HepG2 (cell line): ENCODE measurements at regions not wholly inside any gene's neighbourhood (a gene's known extent, or its start where the extent isn't known, plus 50 kb on each side); places are given as distances from the start of the nearest gene placed in this dataset.

Experiments used
- ATAC-seq: fragments of 200-7000 bp; cut with Tn5 transposase; 3 replicates; pipeline ENCODE4 v1.9.1; 2020; ENCODE audit warnings: mild to moderate bottlenecking, moderate library complexity
- BruUV-seq: library from RNA; stranded (reverse); fragments of 400-500 nt; replicated peaks from 2 replicates; lab custom pipeline; 2021; lab: Mats Ljungman, UMichigan
- CTCF ChIA-PET: fragments of 300-600 bp; formaldehyde crosslinking; extraction: SDS; loops from one replicate; lab custom pipeline; 2021; ENCODE audit warnings: low total read pairs, inconsistent platforms, low intra/inter-chr PET ratio; lab: Yijun Ruan, JAX
- POLR2A ChIA-PET: fragments of 350-600 bp; sonication (Branson Sonifier 250); formaldehyde crosslinking; loops from one replicate; lab custom pipeline; 2020; ENCODE audit warnings: antibody characterized with exemption, inconsistent platforms; lab: Yijun Ruan, JAX
- DNase-seq: peaks from one replicate; pipeline ENCODE4 v3.0.0-alpha.2; 2015; ENCODE audit warnings: low spot score
- FAIRE-seq: peaks from 3 replicates; lab custom pipeline; 2011; peaks lifted over from hg19 to GRCh38; lab: Jason Lieb, UNC
- H2AFZ ChIP-seq: one replicate; pipeline ENCODE4 v1.6.1; 2011; ENCODE audit warnings: low read length, inconsistent platforms
- H3K27ac ChIP-seq: fragments of 300-600 bp; 3 replicates; pipeline ENCODE4 v1.8.0; 2011; ENCODE audit warnings: mixed run types, mild to moderate bottlenecking, mixed read lengths, low read length, inconsistent platforms; ENCODE audit not compliant: insufficient read depth; ENCODE audit errors: extremely low read length
- H3K27me3 ChIP-seq, 2 experiments: fragments of 200-600 bp in 1 of 2; 2 replicates in 1 of 2; 3 replicates in 1 of 2; pipeline versions ENCODE4 v1.6.0 to v1.8.0; 2011; ENCODE audit warnings: low read length in 2 of 2, mild to moderate bottlenecking in 2 of 2, moderate library complexity in 2 of 2, inconsistent platforms in 1 of 2; ENCODE audit not compliant: insufficient read depth in 2 of 2, control insufficient read depth in 1 of 2
- H3K36me3 ChIP-seq, 2 experiments: fragments of 200-600 bp in 1 of 2; replicated peaks in 1 of 2; 2 replicates in 1 of 2; 3 replicates in 1 of 2; pipeline versions ENCODE4 v1.5.1 to v1.8.0; 2011; ENCODE audit warnings: low read length in 2 of 2, inconsistent platforms in 1 of 2; ENCODE audit not compliant: insufficient read depth in 2 of 2, control insufficient read depth in 1 of 2
- H3K4me1 ChIP-seq: 2 replicates; pipeline ENCODE4 v1.5.1; 2012; ENCODE audit warnings: low read length, inconsistent platforms; ENCODE audit not compliant: insufficient read depth
- H3K4me2 ChIP-seq: 2 replicates; pipeline ENCODE4 v1.6.0; 2011; ENCODE audit warnings: low read depth, low read length, inconsistent platforms
- H3K4me3 ChIP-seq, 3 experiments: fragments of 200-600 bp in 1 of 3; sonication (generic), shearing (Covaris generic) in 1 of 3; replicated peaks in 1 of 3; 2 replicates each; pipeline ENCODE4 v1.5.1; 2011 to 2016; ENCODE audit warnings: low read length in 3 of 3, inconsistent platforms in 2 of 3, low read depth in 2 of 3, mild to moderate bottlenecking in 2 of 3, control low read depth in 1 of 3, mixed read lengths in 1 of 3; ENCODE audit not compliant: insufficient read depth in 1 of 3
- H3K79me2 ChIP-seq: one replicate; pipeline ENCODE4 v1.6.1; 2011; ENCODE audit warnings: low read length, inconsistent platforms; ENCODE audit not compliant: insufficient read depth
- H3K9ac ChIP-seq: 2 replicates; pipeline ENCODE4 v1.6.0; 2011; ENCODE audit warnings: mild to moderate bottlenecking, low read depth, low read length, inconsistent platforms; ENCODE audit not compliant: insufficient read depth
- H3K9me3 ChIP-seq: 2 replicates; pipeline ENCODE4 v1.5.1; 2012; ENCODE audit warnings: mild to moderate bottlenecking, low read length
- H4K20me1 ChIP-seq: 2 replicates; pipeline ENCODE4 v1.6.0; 2011; ENCODE audit warnings: inconsistent platforms, mild to moderate bottlenecking, low read length, moderate library complexity; ENCODE audit not compliant: insufficient read depth
- HMGA1 ChIP-seq: sonication (generic); formaldehyde crosslinking; conservative IDR thresholded peaks from 2 replicates; pipeline ENCODE4 v1.4.0; 2020; ENCODE audit warnings: missing genetic modification reagents
- SOX5 ChIP-seq: IDR thresholded peaks from 2 replicates; pipeline ENCODE4 v1.6.1; 2016; ENCODE audit warnings: borderline replicate concordance
- ZFP62 ChIP-seq: sonication (generic); formaldehyde crosslinking; IDR thresholded peaks from 2 replicates; pipeline ENCODE4 v1.4.0; 2020; ENCODE audit warnings: missing genetic modification reagents
- ZNF17 ChIP-seq: sonication (generic); formaldehyde crosslinking; IDR thresholded peaks from 2 replicates; pipeline ENCODE4 v1.5.0; 2020; ENCODE audit warnings: mild to moderate bottlenecking, missing genetic modification reagents
- ZNF543 ChIP-seq: sonication (generic); formaldehyde crosslinking; IDR thresholded peaks from 2 replicates; pipeline ENCODE4 v1.4.0; 2020; ENCODE audit warnings: mild to moderate bottlenecking, missing genetic modification reagents
- ZNF572 ChIP-seq: sonication (generic); formaldehyde crosslinking; IDR thresholded peaks from 2 replicates; pipeline ENCODE4 v1.5.1; 2020; ENCODE audit warnings: mild to moderate bottlenecking, missing genetic modification reagents
- ZNF816 ChIP-seq: sonication (generic); formaldehyde crosslinking; IDR thresholded peaks from 2 replicates; pipeline ENCODE4 v1.8.0; 2022; ENCODE audit warnings: missing genetic modification reagents, mild to moderate bottlenecking, borderline replicate concordance
- WGBS: methylation state at CpG from one replicate; pipeline ENCODE4 v1.1.6; 2017; ENCODE audit warnings: low lambda C conversion rate; 5-methylcytosine and 5-hydroxymethylcytosine counted together
- in situ Hi-C: cut with HindIII; loops from 2 replicates; pipeline ENCODE4 v1.10.0; 2017; ENCODE audit warnings: low pct_unique_long_range_greater_than_20kb; ENCODE audit not compliant: extremely low pct_ligation_motif_present
- intact Hi-C: fragments of 100-400 bp; cut with micrococcal nuclease; formaldehyde crosslinking; loops from one replicate; pipeline ENCODE4 v1.10.0; 2022; ENCODE audit not compliant: unreplicated experiment

GRCh38 chr7:13832346-13832745, 157.1 kb downstream of the ETV1 start:
- Histone ChIP-seq H3K27me3 (no peaks in the 10 kb centered on the region), H3K27ac (no peak overlapping the region), H3K4me1 (no peaks in the 10 kb centered on the region), H3K9ac (no peak overlapping the region), H3K4me2 (no peak overlapping the region), H3K79me2 (no peaks in the 10 kb centered on the region), H3K4me3 (no peak overlapping the region), H3K9me3 (peaks cover 78% of the 10 kb centered on the region)
- intact Hi-C loops, result no loop called here
- ChIA-PET POLR2A (no interaction called here), CTCF (no interaction called here)
- in situ Hi-C loops, result no loop called here
- no peak for TF ChIP-seq ZNF17 (CRISPR knock-in tag)
- TF ChIP-seq, all 625 proteins: peak for 0
- DNase-seq (no peak), ATAC-seq (no peak), FAIRE-seq (no peak)
- Histone ChIP-seq H3K36me3 (no peaks in the 10 kb centered on the region), H4K20me1 (no peaks in the 10 kb centered on the region), H2AFZ (no peak overlapping the region)
- BruUV-seq, result no TSS peak

GRCh38 chr7:13834328-13834761, 155.1 kb downstream of the ETV1 start:
- TF ChIP-seq ZNF543 (no peak), ZFP62 (CRISPR knock-in tag) (no peak), SOX5 (no peak), ZNF816 (CRISPR knock-in tag) (no peak), ZNF572 (CRISPR knock-in tag) (no peak), HMGA1 (no peak)
- WGBS, result 10% methylated on average over 6 of the region's 6 CpGs
- intact Hi-C loops, result no loop called here
- ChIA-PET POLR2A (no interaction called here), CTCF (no interaction called here)
- H3K27me3 ChIP-seq, result no peaks in the 10 kb centered on the region
- no peaks in the 10 kb centered on the region for H3K36me3 ChIP-seq
- no peak overlapping the region for H2AFZ ChIP-seq
- BruUV-seq, result no TSS peak
- ATAC-seq, result no peak
- H3K4me2 ChIP-seq, result no peak overlapping the region
- peaks cover 77% of the 10 kb centered on the region for H3K9me3 ChIP-seq
- no peak overlapping the region for H3K27ac ChIP-seq
- FAIRE-seq, result no peak
- no peaks in the 10 kb centered on the region for H3K4me1 ChIP-seq
- H3K4me3 ChIP-seq, result no peak overlapping the region
- no peaks in the 10 kb centered on the region for H4K20me1 ChIP-seq
- in situ Hi-C loops, result no loop called here
- H3K9ac ChIP-seq, result no peak overlapping the region
- no peak for DNase-seq
- H3K79me2 ChIP-seq, result no peaks in the 10 kb centered on the region
